GM12891 (cell line): ENCODE measurements at regions not wholly inside any gene's neighbourhood (a gene's known extent, or its start where the extent isn't known, plus 50 kb on each side); places are given as distances from the start of the nearest gene placed in this dataset.

Source experiments
- DNase-seq: peaks from one replicate; pipeline ENCODE4 v3.0.0; 2011; ENCODE audit warnings: low spot score; ENCODE audit not compliant: insufficient read length
- FAIRE-seq: peaks from 2 replicates; lab custom pipeline; 2011; peaks lifted over from hg19 to GRCh38; lab: Jason Lieb, UNC
- PAX5 ChIP-seq: IDR thresholded peaks from 2 replicates; pipeline ENCODE4 v1.6.1; 2011; ENCODE audit warnings: low read length, moderate library complexity, mild to moderate bottlenecking; ENCODE audit not compliant: insufficient read depth, severe bottlenecking
- POLR2A ChIP-seq: IDR thresholded peaks from 2 replicates; pipeline ENCODE4 v1.6.1; 2011; ENCODE audit warnings: low read depth, low read length, control low read depth
- POLR2AphosphoS5 ChIP-seq: IDR thresholded peaks from 2 replicates; pipeline ENCODE4 v1.6.1; 2011; ENCODE audit warnings: low read depth, low read length, control low read depth
- POU2F2 ChIP-seq: IDR thresholded peaks from 2 replicates; pipeline ENCODE4 v1.6.1; 2011; ENCODE audit warnings: low read depth, mild to moderate bottlenecking, control low read depth, low read length, moderate library complexity
- SPI1 ChIP-seq: IDR thresholded peaks from 2 replicates; pipeline ENCODE4 v1.6.1; 2011; ENCODE audit warnings: low read depth, low read length, control low read depth
- TAF1 ChIP-seq: IDR thresholded peaks from 2 replicates; pipeline ENCODE4 v1.6.1; 2011; ENCODE audit warnings: low read depth, low read length, control low read depth

DNA sequence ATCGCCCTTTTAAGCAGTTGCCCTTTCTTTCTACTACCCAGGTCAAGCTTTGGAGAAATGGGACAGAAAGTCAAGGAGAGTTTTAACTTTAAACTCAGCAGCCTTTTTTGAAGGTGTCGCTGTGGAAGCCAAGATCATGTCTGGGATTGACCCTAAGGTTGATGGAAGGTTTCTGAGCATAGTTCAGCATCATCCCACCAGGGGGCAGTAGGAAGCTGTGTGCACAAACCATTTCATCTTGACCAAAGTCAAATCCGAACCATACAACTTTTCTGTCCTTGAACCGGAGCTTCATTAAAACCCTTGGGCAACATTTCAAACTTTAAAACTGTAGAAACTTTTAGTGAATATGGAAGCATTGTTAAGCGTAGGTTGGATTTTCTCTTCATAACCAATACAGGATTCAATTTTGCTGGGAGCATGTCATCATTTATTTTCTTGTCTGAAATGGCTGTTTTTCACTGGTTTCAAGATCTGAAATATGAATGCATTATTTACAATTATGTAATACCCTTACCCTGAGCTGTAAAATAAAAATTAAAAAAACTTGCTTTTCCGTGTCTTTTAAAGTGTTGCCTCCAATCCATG, 214.4 kb upstream of the KIAA1217 start:
- FAIRE-seq, result peak; percentile 86
- TF ChIP-seq POU2F2 (no peak), POLR2AphosphoS5 (no peak), POLR2A (no peak), SPI1 (no peak), PAX5 (no peak), TAF1 (no peak)
- peak; percentile 15 for DNase-seq

DNA sequence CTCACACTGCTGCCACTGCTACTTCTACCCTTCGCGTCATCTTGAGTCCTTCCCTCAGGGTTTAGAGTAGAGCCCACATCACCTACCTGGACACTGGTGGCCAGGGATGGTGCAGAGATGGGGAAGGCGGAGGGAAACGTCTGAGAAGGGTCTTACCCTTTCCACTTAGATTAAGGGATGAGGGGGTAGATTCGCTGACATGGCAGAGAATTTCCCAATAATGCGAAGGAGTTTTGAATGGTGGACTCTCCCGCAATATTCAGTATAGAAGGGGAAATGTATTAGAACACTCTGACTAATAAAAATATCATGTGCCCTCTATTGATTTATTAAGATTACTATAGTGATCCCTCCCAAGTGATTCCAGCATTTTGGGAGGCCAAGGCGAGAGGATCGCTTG, 209.5 kb upstream of the KIAA1217 start:
- TF ChIP-seq SPI1 (no peak), POLR2AphosphoS5 (no peak), TAF1 (no peak), POU2F2 (no peak)
- FAIRE-seq (no peak), DNase-seq (no peak)

DNA sequence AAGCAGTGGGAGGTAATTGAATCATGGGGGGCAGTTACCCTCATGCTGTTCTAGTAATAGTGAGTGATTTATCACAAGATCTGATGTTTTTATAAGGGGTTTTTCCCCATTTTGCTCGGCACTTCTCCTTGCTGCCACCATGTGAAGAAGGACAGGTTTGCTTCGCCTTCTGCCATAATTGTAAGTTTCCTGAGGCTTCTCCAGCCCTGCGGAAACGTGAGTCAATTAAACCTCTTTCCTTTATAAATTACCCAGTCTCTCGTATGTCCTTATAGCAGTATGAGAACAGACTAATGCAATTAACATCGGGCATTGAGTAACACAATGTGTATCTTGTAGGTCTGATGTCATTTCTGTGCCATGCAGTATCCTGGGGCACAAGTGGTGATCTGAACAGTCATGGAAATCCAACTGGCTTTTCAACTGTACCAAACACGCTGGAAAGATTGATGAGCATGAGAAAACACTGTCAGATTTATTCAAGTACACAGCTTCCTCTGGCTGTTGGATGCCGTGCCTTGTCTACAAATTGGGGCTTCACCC, 208.6 kb upstream of the KIAA1217 start:
- TF ChIP-seq PAX5 (no peak), SPI1 (no peak), TAF1 (no peak), POU2F2 (no peak), POLR2A (no peak), POLR2AphosphoS5 (no peak)
- DNase-seq (no peak), FAIRE-seq (no peak)

DNA sequence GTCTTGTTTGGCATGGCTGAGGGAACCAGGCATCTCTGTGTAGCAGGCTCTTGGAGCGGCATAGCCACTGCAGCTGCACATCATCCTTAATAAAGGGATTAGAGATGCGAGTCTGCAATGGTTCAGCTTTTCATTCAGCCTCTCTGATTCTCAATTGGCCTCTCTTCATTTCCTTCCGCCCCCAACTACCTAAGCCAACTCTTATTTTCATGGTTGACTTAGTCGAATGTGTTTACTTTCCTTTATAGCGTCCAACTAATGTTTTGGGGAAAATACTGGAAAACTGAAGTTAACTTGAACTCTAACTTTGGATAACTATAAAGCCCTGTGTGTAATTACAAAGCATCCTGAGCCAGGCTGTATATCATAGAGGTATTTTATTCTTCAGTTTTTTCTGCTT, 202.2 kb upstream of the KIAA1217 start:
- DNase-seq (no peak), FAIRE-seq (no peak)
- TF ChIP-seq PAX5 (no peak), POLR2AphosphoS5 (no peak), POU2F2 (no peak), POLR2A (no peak), TAF1 (no peak), SPI1 (no peak)

DNA sequence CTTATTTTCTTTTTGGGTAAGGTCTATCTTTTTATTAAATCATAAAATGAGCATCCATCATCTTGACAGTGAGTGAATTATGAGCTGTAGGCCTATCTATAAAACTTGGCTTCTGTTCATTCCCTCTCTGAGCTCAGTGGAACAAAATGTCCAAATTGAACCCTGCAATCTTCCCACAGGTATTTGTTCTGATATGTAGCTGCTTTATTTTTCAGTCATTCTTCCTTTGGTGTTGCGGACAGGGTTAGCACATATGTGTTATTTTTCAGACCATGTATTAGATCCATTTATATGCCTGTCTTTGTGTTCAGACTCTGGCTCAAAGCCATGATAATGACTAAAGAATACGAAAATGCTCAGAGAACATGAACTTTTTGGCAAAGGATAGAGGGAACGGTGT, 201.6 kb upstream of the KIAA1217 start:
- no peak for TF ChIP-seq SPI1
- TF ChIP-seq PAX5, result no peak
- no peak for TF ChIP-seq POU2F2
- TF ChIP-seq TAF1, result no peak
- no peak for TF ChIP-seq POLR2A
- TF ChIP-seq POLR2AphosphoS5, result no peak
- no peak for DNase-seq
- no peak for FAIRE-seq

DNA sequence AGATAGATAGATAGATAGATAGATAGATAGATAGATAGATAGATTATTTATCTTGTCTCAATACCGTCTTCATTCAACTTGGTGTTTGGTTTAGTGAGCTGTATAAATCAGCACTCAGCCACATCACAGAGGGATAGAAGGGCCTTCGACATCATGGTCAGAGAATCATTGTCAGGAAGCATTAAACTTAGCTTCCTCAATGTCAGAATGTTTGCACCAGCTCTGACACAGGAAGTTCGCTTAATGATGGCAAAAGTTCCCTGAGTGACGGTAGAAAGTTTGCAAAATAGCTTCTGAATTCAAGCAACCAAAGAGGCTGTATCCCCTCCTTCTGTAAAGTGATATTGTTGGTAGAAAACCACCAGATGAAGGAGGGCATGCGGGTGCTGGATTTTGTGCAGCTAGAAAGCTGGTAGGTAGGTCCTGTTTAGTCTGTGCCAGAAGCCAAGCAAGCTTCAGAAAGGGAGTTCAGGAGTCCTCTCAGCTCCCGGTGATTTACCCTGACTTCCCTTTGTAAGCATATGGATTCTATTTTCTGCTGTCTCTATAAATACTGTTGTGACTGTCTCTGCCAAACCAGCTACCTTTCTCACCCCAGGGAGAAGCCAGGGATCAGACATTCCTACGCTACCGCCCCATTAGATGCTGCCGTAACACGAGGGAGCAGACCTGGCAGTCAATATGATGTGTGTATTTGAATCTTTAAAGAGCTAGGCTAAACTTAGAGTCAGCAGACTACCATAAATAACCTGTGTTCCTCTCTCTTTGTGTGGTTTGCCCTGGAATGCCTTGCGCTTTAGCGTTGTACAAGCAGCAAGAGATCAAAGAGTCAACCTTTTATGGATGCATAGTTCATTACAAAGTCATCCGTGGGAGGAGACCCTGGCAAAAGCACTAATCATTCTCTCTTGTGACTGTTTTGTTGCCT, 200.5 kb upstream of the KIAA1217 start:
- FAIRE-seq (no peak), DNase-seq (no peak)
- TF ChIP-seq PAX5, result no peak
- TF ChIP-seq SPI1, result no peak
- TF ChIP-seq POU2F2, result no peak
- no peak for TF ChIP-seq POLR2AphosphoS5
- no peak for TF ChIP-seq TAF1
- TF ChIP-seq POLR2A, result no peak

DNA sequence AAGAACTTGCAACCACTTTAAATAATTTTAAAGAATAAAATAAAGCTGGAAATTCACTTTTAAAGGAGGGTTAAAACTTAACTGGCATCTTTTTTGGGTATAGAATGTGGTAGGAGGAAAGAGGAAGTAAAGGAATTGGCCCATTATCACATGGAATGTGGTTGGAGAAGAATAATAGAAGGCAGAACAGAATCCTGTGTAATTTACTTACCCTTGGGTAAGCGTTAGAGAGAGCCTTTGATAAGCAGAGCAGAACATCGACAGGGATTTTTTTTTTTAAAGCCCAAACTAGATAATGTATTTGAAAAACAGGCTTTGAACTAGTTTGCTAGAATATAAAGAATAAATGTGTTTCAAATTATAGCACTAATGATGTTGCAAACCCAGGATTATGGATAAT, 199.8 kb upstream of the KIAA1217 start:
- TF ChIP-seq SPI1, result no peak
- TF ChIP-seq POU2F2, result no peak
- no peak for TF ChIP-seq POLR2A
- no peak for TF ChIP-seq TAF1
- no peak for DNase-seq
- FAIRE-seq, result no peak

DNA sequence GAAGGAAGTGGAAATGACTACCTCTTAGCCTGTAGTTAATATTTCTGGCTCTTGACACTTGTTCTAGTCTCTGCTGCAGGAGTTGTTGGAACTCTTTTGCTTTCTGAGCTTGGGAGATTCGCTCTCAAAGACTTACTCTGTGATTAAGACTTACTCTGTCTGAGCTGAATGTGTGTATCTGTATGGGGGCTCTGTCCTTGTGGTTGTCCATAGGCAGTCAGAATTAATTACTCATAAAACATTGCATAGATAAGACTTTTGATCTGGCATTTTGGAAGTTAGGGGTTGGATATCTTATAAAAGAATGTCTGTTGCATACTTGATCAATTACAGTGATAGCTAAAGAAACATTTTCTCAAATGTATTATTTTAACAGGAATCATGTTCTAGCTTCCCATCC, 199.2 kb upstream of the KIAA1217 start:
- no peak for FAIRE-seq
- TF ChIP-seq PAX5 (no peak), POLR2AphosphoS5 (no peak), POU2F2 (no peak), POLR2A (no peak), SPI1 (no peak), TAF1 (no peak)

DNA sequence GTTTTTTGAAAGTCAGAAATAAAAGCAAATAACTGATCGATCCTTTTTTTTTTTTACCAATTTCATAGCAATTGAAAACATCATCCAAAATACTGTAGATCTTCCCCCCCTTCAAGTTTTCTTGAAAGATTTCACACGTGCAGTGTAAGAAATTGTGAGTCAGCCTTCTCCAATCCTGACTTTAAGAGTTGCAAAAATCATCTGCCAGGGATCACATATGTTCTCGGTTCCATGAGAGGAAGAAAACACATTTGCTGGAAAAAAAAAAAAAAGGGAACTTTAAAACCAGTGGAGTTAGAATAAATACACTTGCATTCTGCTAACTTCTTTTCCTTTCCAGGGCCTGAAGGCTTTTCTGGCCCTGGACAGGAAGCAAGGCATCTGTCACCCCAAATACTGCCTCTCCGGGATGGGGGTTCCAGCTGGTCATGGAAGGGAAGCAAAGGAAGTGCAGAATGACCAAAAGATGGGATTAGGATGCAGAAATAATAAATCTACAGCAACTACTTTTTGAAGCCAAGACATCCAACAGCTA, 198.4 kb upstream of the KIAA1217 start:
- no peak for FAIRE-seq
- no peak for TF ChIP-seq POU2F2
- no peak for TF ChIP-seq PAX5
- TF ChIP-seq POLR2AphosphoS5, result no peak
- no peak for DNase-seq

More for the DNA sequence above, 199.2 kb upstream of the KIAA1217 start:
- DNase-seq, result no peak
